Trophoblast cell (in vitro differentiated cells and primary cell): ENCODE measurements at regions not wholly inside any gene's neighbourhood (a gene's known extent, or its start where the extent isn't known, plus 50 kb on each side); places are given as distances from the start of the nearest gene placed in this dataset.

ENCODE experiments used
- DNase-seq, 2 donors: peaks; one replicate each; pipeline ENCODE4 v3.0.0-alpha.2; 2016
- H2AFZ ChIP-seq: 2 replicates; pipeline ENCODE4 v1.6.1; 2013; ENCODE audit warnings: low read length, moderate library complexity, mild to moderate bottlenecking; ENCODE audit not compliant: insufficient read depth, poor library complexity
- H2AK5ac ChIP-seq: 2 replicates; pipeline ENCODE4 v1.6.1; 2013; ENCODE audit warnings: mild to moderate bottlenecking, low read length
- H2BK120ac ChIP-seq: 2 replicates; pipeline ENCODE4 v1.6.1; 2013; ENCODE audit warnings: low read length, mild to moderate bottlenecking, moderate library complexity; ENCODE audit not compliant: insufficient read depth, poor library complexity
- H2BK12ac ChIP-seq: 2 replicates; pipeline ENCODE4 v1.6.1; 2013; ENCODE audit warnings: mild to moderate bottlenecking, low read length, moderate library complexity
- H2BK5ac ChIP-seq: 2 replicates; pipeline ENCODE4 v1.6.1; 2013; ENCODE audit warnings: low read length, low read depth, moderate library complexity, mild to moderate bottlenecking; ENCODE audit not compliant: poor library complexity
- H3K14ac ChIP-seq: 2 replicates; pipeline ENCODE4 v1.6.1; 2013; ENCODE audit warnings: mild to moderate bottlenecking, low read length
- H3K18ac ChIP-seq: 2 replicates; pipeline ENCODE4 v1.6.1; 2013; ENCODE audit warnings: mild to moderate bottlenecking, low read length
- H3K23ac ChIP-seq: 2 replicates; pipeline ENCODE4 v1.6.1; 2013; ENCODE audit warnings: low read length
- H3K27ac ChIP-seq: 2 replicates; pipeline ENCODE4 v1.5.1; 2013; ENCODE audit warnings: low read depth, mild to moderate bottlenecking, inconsistent platforms, low read length, moderate library complexity
- H3K27me3 ChIP-seq: 2 replicates; pipeline ENCODE4 v1.6.1; 2013; ENCODE audit warnings: inconsistent platforms, mild to moderate bottlenecking, low read length, moderate library complexity; ENCODE audit not compliant: insufficient read depth
- H3K36me3 ChIP-seq, 2 experiments: 1 replicate in 1 of 2; 2 replicates in 1 of 2; pipeline ENCODE4 v1.6.1; 2013; ENCODE audit warnings: low read length in 2 of 2, mild to moderate bottlenecking in 2 of 2, moderate library complexity in 1 of 2; ENCODE audit not compliant: insufficient read depth in 2 of 2, control insufficient read depth in 1 of 2
- H3K4ac ChIP-seq: 2 replicates; pipeline ENCODE4 v1.6.1; 2013; ENCODE audit warnings: low read depth, mild to moderate bottlenecking, low read length, moderate library complexity
- H3K4me1 ChIP-seq, 2 experiments: 1 replicate in 1 of 2; 2 replicates in 1 of 2; pipeline ENCODE4 v1.6.1; 2013; ENCODE audit warnings: low read length in 2 of 2, mild to moderate bottlenecking in 2 of 2, moderate library complexity in 1 of 2; ENCODE audit not compliant: insufficient read depth in 2 of 2, control insufficient read depth in 1 of 2
- H3K4me2 ChIP-seq: 2 replicates; pipeline ENCODE4 v1.6.1; 2013; ENCODE audit warnings: inconsistent platforms, mild to moderate bottlenecking, low read length, moderate library complexity
- H3K4me3 ChIP-seq: 2 replicates; pipeline ENCODE4 v1.5.1; 2013; ENCODE audit warnings: mild to moderate bottlenecking, low read depth, low read length, inconsistent platforms
- H3K79me1 ChIP-seq: one replicate; pipeline ENCODE4 v1.6.1; 2013; ENCODE audit warnings: low read length
- H3K79me2 ChIP-seq: 2 replicates; pipeline ENCODE4 v1.6.1; 2013; ENCODE audit warnings: low read length, mild to moderate bottlenecking; ENCODE audit not compliant: control insufficient read depth, insufficient read depth, poor library complexity
- H3K9ac ChIP-seq: 2 replicates; pipeline ENCODE4 v1.6.1; 2013; ENCODE audit warnings: mild to moderate bottlenecking, low read length
- H3K9me3 ChIP-seq: 2 replicates; pipeline ENCODE4 v1.6.1; 2013; ENCODE audit warnings: low read depth, mild to moderate bottlenecking, control low read depth, inconsistent platforms, low read length; ENCODE audit not compliant: insufficient read depth
- H4K12ac ChIP-seq: 2 replicates; pipeline ENCODE4 v1.6.1; 2013; ENCODE audit warnings: low read depth, mild to moderate bottlenecking, low read length, moderate library complexity
- H4K8ac ChIP-seq: 2 replicates; pipeline ENCODE4 v1.6.1; 2013; ENCODE audit warnings: low read depth, mild to moderate bottlenecking, low read length, moderate library complexity
- H4K91ac ChIP-seq: one replicate; pipeline ENCODE4 v1.6.1; 2013; ENCODE audit warnings: low read depth, mild to moderate bottlenecking, low read length, moderate library complexity
- WGBS: extraction: QIAGEN DNeasy Blood & Tissue Kit; methylation state at CpG from one replicate; pipeline ENCODE4 v1.1.7; 2013; ENCODE audit warnings: missing lambda C conversion rate; ENCODE audit not compliant: insufficient read length, insufficient coverage; ENCODE audit errors: extremely low coverage; 5-methylcytosine and 5-hydroxymethylcytosine counted together

GRCh38 chr6:23316131-23316530, 746.8 kb downstream of the HDGFL1 start:
- H3K9ac ChIP-seq: no peak overlapping the region
- no peak overlapping the region for H4K91ac ChIP-seq
- no peak overlapping the region for H3K4me3 ChIP-seq
- H4K8ac ChIP-seq: no peak overlapping the region
- H3K18ac ChIP-seq: no peak overlapping the region
- no peak overlapping the region for H2BK120ac ChIP-seq
- H3K4me1 ChIP-seq: no peaks in the 10 kb centered on the region
- no peaks in the 10 kb centered on the region for H3K27me3 ChIP-seq
- no peak overlapping the region for H2BK12ac ChIP-seq
- no peak overlapping the region for H3K27ac ChIP-seq
- no peaks in the 10 kb centered on the region for H3K79me2 ChIP-seq
- H3K9me3 ChIP-seq: no peaks in the 10 kb centered on the region
- H3K23ac ChIP-seq: no peak overlapping the region
- no peak overlapping the region for H2AFZ ChIP-seq
- no peaks in the 10 kb centered on the region for H3K79me1 ChIP-seq
- no CpG with 5 or more reads among the region's 1 CpG for WGBS
- no peak overlapping the region for H2BK5ac ChIP-seq
- DNase-seq: no peak
- no peaks in the 10 kb centered on the region for H3K36me3 ChIP-seq
- H4K12ac ChIP-seq: no peak overlapping the region
- H3K14ac ChIP-seq: no peak overlapping the region
- no peak overlapping the region for H2AK5ac ChIP-seq
- H3K4me2 ChIP-seq: no peak overlapping the region
- H3K4ac ChIP-seq: no peak overlapping the region

GRCh38 chr6:23316931-23317330, 747.6 kb downstream of the HDGFL1 start:
- no peak overlapping the region for H3K23ac ChIP-seq
- WGBS: no CpG with 5 or more reads among the region's 1 CpG

GRCh38 chr6:23319582-23319981, 750.2 kb downstream of the HDGFL1 start:
- Histone ChIP-seq H2AK5ac (no peak overlapping the region), H2BK120ac (no peak overlapping the region), H3K27me3 (no peaks in the 10 kb centered on the region)

More at GRCh38 chr6:23316931-23317330, 747.6 kb downstream of the HDGFL1 start:
- no peak overlapping the region for H4K8ac ChIP-seq
- no peak overlapping the region for H2BK5ac ChIP-seq
- H3K79me2 ChIP-seq: no peaks in the 10 kb centered on the region
- no peak overlapping the region for H2BK12ac ChIP-seq
- no peak overlapping the region for H3K4me2 ChIP-seq
- H3K27me3 ChIP-seq: no peaks in the 10 kb centered on the region
- H4K12ac ChIP-seq: no peak overlapping the region
- no peak overlapping the region for H3K27ac ChIP-seq
- H3K9me3 ChIP-seq: no peaks in the 10 kb centered on the region
- H3K4me3 ChIP-seq: no peak overlapping the region
- no peaks in the 10 kb centered on the region for H3K36me3 ChIP-seq
- no peak overlapping the region for H3K18ac ChIP-seq
- no peak overlapping the region for H2BK120ac ChIP-seq
- H4K91ac ChIP-seq: no peak overlapping the region
- DNase-seq: no peak
- H3K14ac ChIP-seq: no peak overlapping the region
- H3K9ac ChIP-seq: no peak overlapping the region
- H2AK5ac ChIP-seq: no peak overlapping the region
- no peaks in the 10 kb centered on the region for H3K79me1 ChIP-seq
- no peak overlapping the region for H3K4ac ChIP-seq
- no peaks in the 10 kb centered on the region for H3K4me1 ChIP-seq
- H2AFZ ChIP-seq: no peak overlapping the region

GRCh38 chr6:23320471-23321015, 751.2 kb downstream of the HDGFL1 start:
- DNase-seq: no peak
- Histone ChIP-seq H3K18ac (no peak overlapping the region), H3K9me3 (no peaks in the 10 kb centered on the region), H3K23ac (no peak overlapping the region), H4K91ac (no peak overlapping the region), H2BK12ac (no peak overlapping the region), H3K4ac (no peak overlapping the region), H2AFZ (no peak overlapping the region), H3K36me3 (no peaks in the 10 kb centered on the region), H3K4me3 (no peak overlapping the region), H2AK5ac (no peak overlapping the region), H2BK120ac (no peak overlapping the region), H3K14ac (no peak overlapping the region), H3K79me2 (no peaks in the 10 kb centered on the region), H4K8ac (no peak overlapping the region), H4K12ac (no peak overlapping the region), H3K4me1 (no peaks in the 10 kb centered on the region), H3K4me2 (no peak overlapping the region), H2BK5ac (no peak overlapping the region), H3K27me3 (no peaks in the 10 kb centered on the region), H3K9ac (no peak overlapping the region), H3K27ac (no peak overlapping the region), H3K79me1 (no peaks in the 10 kb centered on the region)
- whole genome bisulfite sequencing: no CpG with 5 or more reads among the region's 2 CpGs

More at GRCh38 chr6:23319582-23319981, 750.2 kb downstream of the HDGFL1 start:
- no peak overlapping the region for H3K27ac ChIP-seq
- H2AFZ ChIP-seq: no peak overlapping the region
- no peak overlapping the region for H3K4ac ChIP-seq
- no peak overlapping the region for H3K4me2 ChIP-seq
- no peak overlapping the region for H4K8ac ChIP-seq
- H3K14ac ChIP-seq: no peak overlapping the region
- no peak for DNase-seq
- H3K9ac ChIP-seq: no peak overlapping the region
- no peaks in the 10 kb centered on the region for H3K4me1 ChIP-seq
- H4K12ac ChIP-seq: no peak overlapping the region
- no peak overlapping the region for H3K23ac ChIP-seq
- no peaks in the 10 kb centered on the region for H3K79me2 ChIP-seq
- no peak overlapping the region for H3K4me3 ChIP-seq
- no peaks in the 10 kb centered on the region for H3K79me1 ChIP-seq
- H4K91ac ChIP-seq: no peak overlapping the region
- H3K9me3 ChIP-seq: no peaks in the 10 kb centered on the region
- no peak overlapping the region for H3K18ac ChIP-seq
- no peak overlapping the region for H2BK5ac ChIP-seq
- H2BK12ac ChIP-seq: no peak overlapping the region
- WGBS: no CpG with 5 or more reads among the region's 3 CpGs
- no peaks in the 10 kb centered on the region for H3K36me3 ChIP-seq
